MG63 (cell line): ENCODE measurements at regions not wholly inside any gene's neighbourhood (a gene's known extent, or its start where the extent isn't known, plus 50 kb on each side); places are given as distances from the start of the nearest gene placed in this dataset.

ENCODE experiments used
- DNase-seq: peaks from one replicate; pipeline ENCODE4 v3.0.0-alpha.2; 2020
- H3K27me3 ChIP-seq: fragments of 250-450 bp; sonication (Bioruptor Pico); 2 replicates; pipeline ENCODE4 v1.5.1; 2020; ENCODE audit warnings: mild to moderate bottlenecking, moderate library complexity
- H3K36me3 ChIP-seq: fragments of 250-450 bp; sonication (Bioruptor Pico); 2 replicates; pipeline ENCODE4 v1.5.1; 2020; ENCODE audit warnings: mild to moderate bottlenecking, moderate library complexity
- H3K4me3 ChIP-seq: fragments of 250-450 bp; sonication (Bioruptor Pico); 2 replicates; pipeline ENCODE4 v1.5.1; 2020; ENCODE audit warnings: mild to moderate bottlenecking, moderate library complexity
- H3K9me3 ChIP-seq: fragments of 250-450 bp; sonication (Bioruptor Pico); 2 replicates; pipeline ENCODE4 v1.5.1; 2020; ENCODE audit warnings: mild to moderate bottlenecking, moderate library complexity

DNA sequence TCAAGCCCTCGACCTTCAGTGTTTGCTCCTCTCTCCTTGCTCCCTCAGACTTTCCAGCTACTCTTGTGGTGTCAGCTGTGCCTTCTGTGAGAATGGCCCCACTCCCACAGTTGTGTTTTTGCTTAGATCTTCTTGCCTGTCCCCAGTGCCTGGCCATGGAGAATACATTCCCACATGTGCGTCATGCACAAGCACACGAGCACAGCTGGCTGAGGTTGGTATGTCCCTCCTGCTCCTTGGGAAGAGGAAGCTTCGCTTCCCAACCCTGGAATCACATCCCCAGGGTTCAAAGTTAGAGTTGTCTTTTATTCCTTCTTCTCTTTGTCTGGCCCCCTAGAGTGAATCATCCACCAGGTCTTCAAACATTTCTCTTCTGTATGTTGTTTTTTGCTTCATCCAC lies 518.6 kb downstream of the CCDC171 start:
- Histone ChIP-seq H3K27me3 (0 out of 2 replicates have a peak, but pooled peaks cover 8% of the 10 kb centered on the region), H3K9me3 (peaks cover 16% of the 10 kb centered on the region), H3K36me3 (no peaks in the 10 kb centered on the region), H3K4me3 (no peak overlapping the region)
- no peak for DNase-seq

DNA sequence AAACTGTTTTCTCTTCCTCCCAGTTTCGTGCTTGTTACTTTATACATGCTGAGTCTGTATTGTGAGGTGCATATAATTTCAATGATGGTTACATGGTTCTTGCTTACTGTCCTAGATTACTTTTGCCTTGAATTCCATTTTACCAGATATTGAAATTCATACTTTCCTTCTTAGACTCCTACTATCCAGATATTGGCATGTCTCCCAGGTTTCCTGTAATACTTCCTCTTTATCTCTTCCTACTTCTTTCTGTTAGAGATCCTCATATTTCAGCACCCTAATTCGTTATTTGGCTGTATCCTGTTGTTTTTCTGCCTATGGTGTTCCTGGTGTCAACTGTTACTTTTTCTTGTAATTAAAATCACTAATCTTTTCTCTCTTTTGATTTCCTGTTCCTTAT lies 522.1 kb downstream of the CCDC171 start:
- no peak for DNase-seq

DNA sequence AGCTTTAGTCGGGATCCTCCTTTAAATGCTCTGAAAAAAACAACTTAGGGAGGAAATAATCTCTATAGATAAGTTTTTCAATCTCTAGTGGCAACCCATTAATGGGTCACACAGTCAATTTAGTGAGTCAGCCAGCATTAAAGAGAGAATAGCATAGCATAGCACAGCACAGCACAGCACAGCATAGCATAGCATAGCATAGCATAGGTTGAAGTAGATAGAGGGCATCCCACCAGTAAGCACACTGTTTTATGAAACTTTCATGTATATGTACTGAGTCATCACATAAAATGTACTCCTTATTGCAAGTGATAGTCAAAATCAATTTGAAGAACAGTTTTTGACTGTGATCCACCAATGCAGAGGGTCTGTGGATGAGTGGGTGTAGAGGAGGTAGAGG lies 522.9 kb downstream of the CCDC171 start:
- Histone ChIP-seq H3K27me3 (0 out of 2 replicates have a peak, but pooled peaks cover 8% of the 10 kb centered on the region), H3K9me3 (peaks cover 10% of the 10 kb centered on the region), H3K4me3 (no peak overlapping the region), H3K36me3 (no peaks in the 10 kb centered on the region)
- no peak for DNase-seq

More for the DNA sequence above, 522.1 kb downstream of the CCDC171 start:
- H3K36me3 ChIP-seq = no peaks in the 10 kb centered on the region
- no peak overlapping the region for H3K4me3 ChIP-seq
- 0 out of 2 replicates have a peak, but pooled peaks cover 8% of the 10 kb centered on the region for H3K27me3 ChIP-seq
- H3K9me3 ChIP-seq = peaks cover 10% of the 10 kb centered on the region

DNA sequence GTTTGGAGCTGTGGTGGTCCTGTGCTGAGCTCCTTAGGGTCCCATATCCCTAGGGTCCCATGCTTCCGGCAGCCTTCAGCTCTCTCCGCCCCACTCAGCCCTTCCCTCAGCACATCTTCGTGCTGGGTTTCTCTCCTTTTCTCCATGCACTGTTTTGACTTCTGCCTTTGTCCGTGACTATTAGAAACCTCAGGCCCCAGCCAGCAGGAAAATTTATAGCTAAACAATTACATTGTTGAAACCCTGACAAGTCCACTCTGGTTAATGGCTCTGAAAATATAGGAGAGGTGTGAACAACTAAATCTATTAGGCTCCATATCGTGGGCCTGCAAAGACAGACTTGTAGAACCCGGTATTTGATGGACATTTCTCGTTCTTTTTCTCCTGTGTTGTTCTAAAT lies 523.7 kb downstream of the CCDC171 start:
- no peak overlapping the region for H3K4me3 ChIP-seq
- DNase-seq = no peak
- H3K9me3 ChIP-seq = peaks cover 10% of the 10 kb centered on the region
- no peaks in the 10 kb centered on the region for H3K36me3 ChIP-seq
- peaks cover 11% of the 10 kb centered on the region; the same call in 1 of the 2 replicates for H3K27me3 ChIP-seq

DNA sequence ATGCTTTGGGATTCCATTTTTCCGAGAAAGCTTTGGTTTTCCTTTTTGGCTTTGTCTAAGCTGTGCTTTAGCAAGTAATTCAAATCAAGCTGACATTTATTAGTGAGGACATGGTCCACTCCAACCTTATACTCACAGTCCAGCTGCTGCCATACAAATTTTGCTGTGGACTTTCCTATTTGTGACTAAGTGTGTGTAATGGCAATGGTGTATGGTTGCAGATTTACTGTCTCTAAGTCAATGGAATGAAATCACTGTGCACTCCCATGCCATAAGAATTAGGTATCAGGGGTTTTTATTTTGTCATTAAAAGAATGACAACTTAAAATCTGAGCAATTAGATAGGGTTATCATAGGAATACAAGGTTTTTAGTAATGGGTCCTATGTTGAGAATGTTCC lies 530.0 kb downstream of the CCDC171 start:
- Histone ChIP-seq H3K27me3 (peaks cover 15% of the 10 kb centered on the region), H3K36me3 (no peaks in the 10 kb centered on the region), H3K4me3 (no peak overlapping the region), H3K9me3 (peaks cover 13% of the 10 kb centered on the region)
- no peak for DNase-seq

DNA sequence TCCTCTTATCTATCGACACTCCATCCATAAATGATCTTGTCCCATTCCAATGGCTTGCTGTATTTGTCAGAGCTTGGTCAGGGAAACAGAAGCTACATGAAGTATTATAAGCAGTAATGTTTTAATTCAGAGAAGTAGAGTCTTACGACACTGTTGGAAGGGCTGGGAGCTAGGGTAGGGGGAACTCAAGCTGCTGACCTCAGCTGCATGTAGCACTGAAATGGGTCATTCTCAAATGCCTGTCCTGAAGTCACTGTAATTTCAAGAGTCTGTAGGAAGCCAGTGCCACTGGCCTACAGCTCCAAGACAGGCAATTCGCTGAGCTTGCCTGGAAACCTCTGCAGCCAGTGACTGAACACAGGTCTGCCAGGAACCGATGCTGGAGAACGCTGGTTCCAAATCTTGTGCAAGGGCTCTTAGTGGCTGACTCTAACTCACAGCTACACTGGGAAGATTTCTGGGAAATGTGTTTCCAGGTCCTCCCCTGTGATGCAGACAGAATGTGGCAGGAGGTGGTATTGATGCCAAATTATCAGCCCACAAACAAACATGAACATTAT lies 532.4 kb downstream of the CCDC171 start:
- Histone ChIP-seq H3K4me3 (no peak overlapping the region), H3K27me3 (peaks cover 15% of the 10 kb centered on the region), H3K9me3 (peaks cover 33% of the 10 kb centered on the region), H3K36me3 (no peaks in the 10 kb centered on the region)
- DNase-seq = no peak

DNA sequence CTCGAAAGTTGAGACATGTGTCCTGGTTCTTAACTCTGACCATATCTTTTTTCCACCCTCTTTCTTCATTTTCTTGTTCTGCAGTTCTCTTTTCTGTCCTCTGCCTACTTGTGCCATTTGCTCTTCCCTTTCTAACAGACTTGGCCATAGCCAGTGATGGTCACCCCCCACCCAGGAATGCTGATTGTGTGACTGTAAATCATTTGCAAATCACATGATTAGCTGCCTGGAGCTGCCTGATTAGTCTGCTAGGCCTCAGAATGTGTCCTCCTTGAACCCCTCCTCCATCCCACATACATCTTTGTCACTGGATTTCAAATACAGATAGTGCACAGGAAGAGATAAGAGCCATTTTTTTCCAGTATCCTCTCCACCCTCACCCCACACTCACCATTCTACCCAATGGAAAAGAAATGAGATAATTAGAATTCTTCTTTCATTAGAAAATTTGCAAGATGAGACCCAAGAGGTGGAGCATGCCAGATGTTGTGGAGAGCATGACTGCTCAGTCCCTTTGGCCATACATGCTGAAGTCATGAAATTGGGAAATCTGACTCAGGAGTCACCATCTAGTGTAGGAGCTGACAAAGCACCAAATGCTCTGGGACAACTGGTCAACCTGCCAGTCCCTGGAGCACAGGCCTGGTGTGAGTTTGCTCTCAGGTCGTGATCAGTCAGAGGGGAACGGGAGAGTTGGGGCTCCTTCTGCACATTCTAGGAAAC lies 538.2 kb downstream of the CCDC171 start:
- H3K9me3 ChIP-seq = peaks cover 39% of the 10 kb centered on the region
- no peaks in the 10 kb centered on the region for H3K27me3 ChIP-seq
- no peaks in the 10 kb centered on the region for H3K36me3 ChIP-seq
- H3K4me3 ChIP-seq = no peak overlapping the region
- no peak for DNase-seq

DNA sequence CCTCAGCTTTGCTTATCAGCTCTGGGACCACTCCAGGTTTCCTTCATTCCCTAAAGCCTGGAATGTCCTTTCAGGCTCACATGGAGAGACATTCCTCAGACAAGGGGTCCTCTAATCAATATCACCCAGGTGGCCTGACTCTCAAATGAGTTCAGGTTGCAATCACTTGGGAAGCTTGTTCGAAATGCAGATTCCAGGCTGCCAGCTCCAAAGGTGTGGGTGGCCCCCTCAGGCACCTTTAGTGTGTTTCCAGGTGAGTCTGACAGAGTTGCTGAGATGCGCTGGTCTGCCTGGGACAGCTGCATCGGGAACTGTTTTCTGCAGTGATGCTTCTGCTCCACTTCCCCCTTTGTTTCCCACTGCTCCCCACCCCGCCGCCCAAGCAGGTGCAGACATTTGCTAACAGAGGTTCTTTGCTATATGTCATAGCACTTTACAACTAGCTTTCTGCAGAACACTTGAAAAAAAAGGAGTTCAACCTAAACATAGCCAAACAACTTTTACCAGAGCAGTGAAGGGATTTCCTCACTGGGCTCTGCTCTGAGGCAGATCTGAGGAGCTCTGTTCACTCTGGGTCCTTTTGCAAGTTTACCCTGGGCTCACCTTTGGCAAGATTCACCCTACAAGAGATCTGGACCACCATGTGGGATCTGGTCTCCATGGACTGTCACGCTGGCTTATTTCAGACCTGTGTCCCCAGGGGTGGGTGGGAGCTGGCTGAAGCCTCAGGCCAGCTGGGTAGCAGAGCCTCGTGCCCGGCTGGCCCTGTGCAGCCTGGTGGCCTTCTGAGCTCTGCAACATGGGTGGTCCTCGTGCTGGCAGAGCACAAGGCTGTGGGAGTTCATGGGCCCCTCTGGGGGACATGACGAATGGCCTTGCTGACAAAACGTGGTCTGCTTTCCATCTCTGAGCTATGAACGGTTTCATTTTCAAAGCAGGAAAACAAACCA lies 539.6 kb downstream of the CCDC171 start:
- Histone ChIP-seq H3K36me3 (no peaks in the 10 kb centered on the region), H3K27me3 (peaks cover 7% of the 10 kb centered on the region), H3K9me3 (peaks cover 28% of the 10 kb centered on the region), H3K4me3 (peak overlapping the region; percentile 0; the same call in 1 of the 2 replicates)
- DNase-seq = no peak

DNA sequence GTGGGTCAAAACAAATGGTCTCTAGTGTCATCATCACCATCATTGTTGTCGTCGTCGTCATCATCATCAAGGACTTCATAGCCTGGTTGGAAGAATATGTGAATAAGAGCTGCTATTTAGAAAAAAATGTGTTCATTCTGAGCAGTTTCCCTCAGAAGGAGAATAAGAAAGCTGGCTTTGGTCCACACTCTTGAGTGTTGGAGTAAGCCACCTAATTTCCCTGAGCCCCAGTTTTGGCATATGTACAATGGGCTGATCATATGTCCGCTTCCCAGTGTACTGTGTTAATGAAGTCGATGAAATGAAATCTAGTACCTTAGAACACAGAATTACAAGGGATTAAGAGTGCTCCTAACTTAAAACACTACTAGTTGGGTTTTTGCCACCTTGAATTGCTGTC lies 545.5 kb downstream of the CCDC171 start:
- peaks cover 5% of the 10 kb centered on the region; the same call in 1 of the 2 replicates for H3K9me3 ChIP-seq

DNA sequence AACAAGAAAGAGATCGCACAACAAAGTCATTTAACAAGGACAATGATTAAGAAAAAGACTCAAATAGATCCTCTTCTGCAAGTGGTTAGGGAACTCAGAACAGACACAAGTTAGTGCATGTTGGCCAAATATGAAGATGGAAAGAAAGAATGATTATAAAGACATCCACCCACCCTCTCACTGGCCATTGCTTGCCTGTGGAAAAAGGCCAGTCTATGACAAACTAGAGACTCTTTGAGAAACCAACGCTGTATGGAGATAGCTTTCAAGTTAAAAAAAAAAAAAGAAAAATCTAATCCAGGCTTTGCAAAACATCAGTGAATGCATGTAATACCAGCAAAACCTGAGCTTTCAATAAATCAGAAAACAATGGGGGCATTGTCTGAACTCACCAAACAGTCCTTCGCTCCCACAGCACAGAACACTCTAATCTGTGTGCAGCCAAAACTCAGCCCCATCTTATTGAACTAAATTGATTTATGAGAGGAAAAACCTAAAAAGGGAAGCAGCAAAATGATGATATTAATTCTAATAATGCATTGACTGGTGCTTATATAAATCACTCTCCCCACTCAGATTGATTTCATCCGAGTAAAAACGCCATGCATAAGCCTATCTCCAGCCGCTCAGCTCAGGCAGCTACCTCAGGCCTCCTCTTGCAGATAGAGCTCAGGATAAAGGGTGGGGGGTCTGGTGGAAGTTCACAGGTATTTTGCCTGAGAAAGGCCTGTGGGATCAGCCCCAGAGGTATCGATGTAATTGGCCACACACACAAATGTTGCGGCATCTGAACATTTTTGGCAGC lies 547.1 kb downstream of the CCDC171 start:
- DNase-seq = no peak
- H3K36me3 ChIP-seq = no peaks in the 10 kb centered on the region
- H3K27me3 ChIP-seq = peaks cover 33% of the 10 kb centered on the region
- no peak overlapping the region for H3K4me3 ChIP-seq
- peaks cover 1% of the 10 kb centered on the region; the same call in 1 of the 2 replicates for H3K9me3 ChIP-seq

More for the DNA sequence above, 545.5 kb downstream of the CCDC171 start:
- Histone ChIP-seq H3K4me3 (no peak overlapping the region), H3K27me3 (peaks cover 27% of the 10 kb centered on the region), H3K36me3 (no peaks in the 10 kb centered on the region)
- DNase-seq = no peak

DNA sequence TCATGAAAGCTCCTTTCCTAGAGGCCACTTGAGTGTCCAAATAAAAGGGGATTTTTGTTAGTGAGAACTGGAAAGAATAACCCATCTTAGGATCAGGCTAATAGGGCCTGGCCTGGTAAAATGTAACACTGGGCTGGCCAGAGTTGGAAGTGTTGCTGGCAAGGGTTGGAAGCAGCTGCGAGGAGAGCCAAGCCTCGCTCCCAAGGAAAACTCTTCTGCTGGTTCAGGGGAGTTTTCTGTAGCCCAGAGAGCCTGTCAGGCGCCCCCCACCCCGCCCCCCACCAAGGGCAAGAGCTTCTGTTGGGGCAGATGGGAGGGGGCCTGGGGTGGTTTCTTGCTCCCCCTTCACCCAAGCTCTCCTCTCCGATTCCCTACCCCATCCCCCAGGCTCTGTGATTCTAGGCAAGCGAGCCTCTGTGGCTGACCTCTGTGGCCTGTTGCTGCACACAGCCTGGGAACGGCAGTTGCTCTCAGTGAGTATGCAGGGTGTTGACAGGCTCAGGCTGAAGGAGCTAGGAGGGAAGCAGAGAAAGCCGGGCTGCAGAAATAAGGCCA lies 547.8 kb downstream of the CCDC171 start:
- Histone ChIP-seq H3K27me3 (peaks cover 33% of the 10 kb centered on the region), H3K4me3 (no peak overlapping the region), H3K36me3 (no peaks in the 10 kb centered on the region), H3K9me3 (no peaks in the 10 kb centered on the region)
- no peak for DNase-seq

DNA sequence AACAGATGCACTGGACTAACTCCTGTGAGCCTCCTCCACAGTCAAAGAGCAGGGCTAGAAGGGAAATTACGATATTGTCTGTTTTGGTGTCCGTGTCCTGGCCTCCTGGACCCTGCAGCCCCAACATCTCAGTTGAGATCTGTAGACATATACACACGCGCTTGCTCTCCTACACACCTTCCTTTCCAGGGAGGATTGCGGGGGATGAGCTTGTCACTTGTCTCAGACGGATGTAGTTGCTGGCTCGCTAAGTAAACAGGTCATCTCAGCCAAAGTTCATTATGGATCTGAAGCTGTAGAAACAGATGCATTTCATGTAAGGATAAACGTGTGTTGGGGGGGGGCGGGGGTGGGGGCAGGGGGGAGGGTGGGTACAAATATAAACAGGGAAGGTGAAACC lies 549.3 kb downstream of the CCDC171 start:
- Histone ChIP-seq H3K4me3 (no peak overlapping the region), H3K9me3 (no peaks in the 10 kb centered on the region), H3K36me3 (no peaks in the 10 kb centered on the region), H3K27me3 (peaks cover 28% of the 10 kb centered on the region)
- no peak for DNase-seq

DNA sequence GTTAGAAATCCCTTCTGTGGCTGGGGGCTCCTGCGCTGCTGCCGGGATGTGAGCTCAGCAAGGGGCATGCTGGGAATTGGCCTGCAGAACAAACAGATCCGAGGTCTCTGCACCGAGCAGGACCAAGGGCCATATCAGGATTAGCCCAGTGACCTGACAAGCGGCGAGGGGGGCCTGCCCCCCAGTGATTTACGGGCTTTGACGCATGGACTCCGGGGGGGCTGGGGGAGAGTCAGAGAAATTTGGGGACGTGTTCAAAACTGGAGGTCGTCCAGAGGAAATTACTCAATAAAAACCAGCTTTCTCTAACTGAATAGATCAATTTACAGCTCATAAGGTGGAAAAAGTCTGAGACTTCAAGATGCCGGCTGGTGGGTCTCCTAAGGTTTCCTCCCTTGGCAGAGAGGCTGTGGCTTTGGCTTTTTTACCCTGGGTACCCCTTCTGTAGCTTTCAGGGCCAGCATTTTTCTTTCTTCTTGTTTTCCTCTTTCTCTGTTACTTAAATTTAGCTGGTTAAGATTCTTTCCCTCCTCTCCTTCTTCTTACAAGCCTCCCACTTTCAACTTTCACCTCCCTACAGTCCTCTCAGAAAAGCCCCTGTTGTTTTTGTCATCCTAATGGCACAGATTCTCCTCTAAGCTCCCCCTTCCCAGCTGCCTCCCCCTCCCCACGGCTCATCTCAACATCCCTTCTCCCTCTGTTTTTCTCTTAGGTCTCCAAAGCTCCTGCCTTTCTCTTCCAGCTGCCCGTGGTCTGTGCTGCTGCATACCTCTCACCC lies 551.0 kb downstream of the CCDC171 start:
- DNase-seq = no peak
- Histone ChIP-seq H3K9me3 (0 out of 2 replicates have a peak, but pooled peaks cover 3% of the 10 kb centered on the region), H3K36me3 (no peaks in the 10 kb centered on the region), H3K27me3 (peaks cover 14% of the 10 kb centered on the region), H3K4me3 (no peak overlapping the region)

DNA sequence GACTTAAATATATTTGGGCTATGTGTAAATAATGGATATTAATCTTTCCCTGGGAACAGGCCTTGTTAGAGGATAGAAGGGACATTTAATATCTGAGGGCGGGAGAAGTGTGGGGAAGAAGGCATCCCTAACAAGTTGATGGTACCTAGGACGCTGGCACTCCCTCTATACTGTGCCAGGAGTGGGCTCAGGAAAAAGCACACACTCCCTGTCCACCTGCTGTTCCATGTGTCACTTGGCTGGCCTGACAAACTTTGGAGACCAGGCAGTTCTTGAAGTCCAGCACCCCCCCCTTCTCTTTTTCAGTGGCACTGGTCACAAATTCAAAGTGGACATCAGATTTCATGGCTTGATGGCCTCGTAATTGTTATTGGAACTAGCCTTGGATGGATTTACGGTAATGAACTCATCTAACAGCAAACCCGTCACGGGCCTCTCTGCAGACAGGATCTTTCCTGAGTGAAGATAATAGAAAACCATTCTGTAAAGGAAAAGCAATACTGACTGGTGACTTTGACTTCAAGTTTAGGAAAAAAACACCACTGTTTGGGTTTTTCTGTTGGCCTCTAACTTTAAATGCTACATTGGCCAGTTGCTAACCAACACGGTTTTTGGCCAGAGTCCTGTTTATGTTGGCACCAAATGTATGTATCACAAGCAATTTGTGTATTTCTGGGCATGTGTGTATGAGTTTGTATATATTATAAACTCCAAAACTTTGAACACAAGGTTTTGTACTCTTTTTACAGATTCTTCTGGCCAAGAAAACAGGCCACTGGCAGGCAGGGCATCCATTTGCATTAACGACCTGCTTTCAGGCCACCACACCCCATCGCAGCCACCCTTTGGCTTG lies 552.6 kb downstream of the CCDC171 start:
- DNase-seq = peak; percentile 99
- no peak overlapping the region for H3K4me3 ChIP-seq
- H3K36me3 ChIP-seq = no peaks in the 10 kb centered on the region
- H3K27me3 ChIP-seq = peaks cover 10% of the 10 kb centered on the region
- H3K9me3 ChIP-seq = 0 out of 2 replicates have a peak, but pooled peaks cover 3% of the 10 kb centered on the region
